CD4-positive, alpha-beta T cell treated with Interleukin-1 beta for 1 hour (primary cell): ENCODE measurements at regions not wholly inside any gene's neighbourhood (a gene's known extent, or its start where the extent isn't known, plus 50 kb on each side); places are given as distances from the start of the nearest gene placed in this dataset.

ENCODE experiments used
- DNase-seq, 2 donors: peaks; one replicate each; pipeline ENCODE4 v3.0.0-alpha.2; 2020 to 2022

DNA sequence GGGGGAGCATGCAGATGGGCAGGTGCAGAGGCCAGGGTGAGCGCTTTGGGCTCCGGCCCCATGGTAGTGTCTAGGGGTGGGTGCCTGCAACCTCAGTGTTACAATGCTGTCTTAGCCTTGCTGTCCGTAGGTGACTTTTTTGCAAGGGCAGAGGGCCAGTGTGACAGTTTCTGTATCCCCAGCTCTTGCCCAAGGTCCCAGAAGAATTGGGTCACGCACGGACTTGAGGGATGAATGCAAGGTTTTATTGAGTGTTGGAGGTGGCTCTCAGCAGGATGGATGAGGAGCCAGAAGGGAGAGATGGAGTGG is 492.5 kb downstream of the AGTPBP1 start:
- DNase-seq: no peak

DNA sequence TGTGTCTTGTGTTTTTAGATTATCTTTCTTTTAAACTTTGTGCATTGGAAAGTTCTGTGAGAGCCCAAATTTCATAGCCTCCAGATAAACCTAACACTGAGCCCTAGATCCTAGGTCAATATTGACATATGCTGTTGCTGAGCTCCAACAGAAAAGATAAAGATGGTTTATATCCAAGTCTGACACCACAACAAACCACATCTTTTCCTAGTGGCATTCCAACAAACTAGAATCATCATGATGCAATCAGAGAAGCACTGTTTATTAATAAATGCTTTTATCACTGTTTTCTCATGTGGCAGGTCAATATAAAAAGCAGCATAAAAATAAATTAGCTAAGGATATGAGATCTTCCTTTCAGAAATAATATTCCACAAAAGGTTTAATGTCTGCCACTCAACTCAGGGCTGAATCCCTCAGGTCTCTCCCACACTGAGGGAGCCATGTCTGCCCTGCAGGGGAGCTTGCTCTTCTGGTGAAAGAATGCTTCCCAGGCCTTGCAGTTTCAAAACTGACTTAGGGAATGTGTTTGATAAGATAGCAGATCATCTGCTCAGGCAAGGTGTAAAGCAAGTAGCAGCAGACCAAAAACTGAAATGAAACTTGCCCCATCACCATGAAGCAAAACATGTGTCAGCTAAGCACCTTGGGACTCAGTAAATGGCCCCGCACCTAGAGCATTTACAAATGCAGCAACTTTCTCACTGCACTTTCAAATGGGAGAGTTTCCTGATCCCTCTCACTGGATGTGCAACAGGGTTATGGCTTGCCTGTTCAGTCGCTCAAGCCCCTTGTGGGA is 493.0 kb downstream of the AGTPBP1 start:
- DNase-seq: no peak

DNA sequence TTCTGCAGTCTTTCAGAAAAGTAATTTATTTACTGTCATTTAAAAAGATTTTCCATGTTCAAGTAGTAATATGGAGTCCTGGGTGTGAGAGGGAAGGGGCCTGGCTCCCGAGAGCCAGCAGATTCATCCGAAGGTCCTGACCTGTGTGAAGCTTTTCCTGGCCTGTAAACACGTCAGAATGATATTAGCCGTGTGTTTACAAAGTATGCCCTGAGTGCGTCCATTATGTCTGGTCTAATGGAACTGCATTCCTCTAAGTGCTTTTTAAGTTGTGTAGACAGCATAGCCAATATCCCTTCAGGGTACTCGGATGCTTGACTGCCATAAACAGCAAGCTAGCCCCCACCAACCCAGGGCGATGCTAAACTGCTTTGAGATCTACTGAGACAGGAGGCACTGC is 495.2 kb downstream of the AGTPBP1 start:
- no peak for DNase-seq

DNA sequence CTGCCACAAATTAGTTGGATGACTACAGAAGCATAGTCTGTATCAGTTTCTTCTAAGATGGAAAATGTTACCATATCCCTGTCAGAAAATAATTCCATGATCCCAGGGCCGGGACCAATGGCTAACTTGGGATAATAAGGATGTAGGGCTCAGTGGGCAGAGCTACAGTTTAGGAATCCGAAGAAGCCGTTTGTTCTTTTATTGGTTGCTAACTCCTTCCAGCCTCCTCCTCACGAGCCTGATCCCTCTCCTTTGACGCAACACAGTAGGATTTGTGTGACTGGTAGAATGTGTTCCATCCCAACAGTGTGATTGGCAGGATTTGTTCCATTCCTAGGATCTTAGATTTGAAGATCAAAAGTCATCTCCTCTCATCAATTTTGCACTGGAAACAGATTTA is 496.9 kb downstream of the AGTPBP1 start:
- DNase-seq: no peak

DNA sequence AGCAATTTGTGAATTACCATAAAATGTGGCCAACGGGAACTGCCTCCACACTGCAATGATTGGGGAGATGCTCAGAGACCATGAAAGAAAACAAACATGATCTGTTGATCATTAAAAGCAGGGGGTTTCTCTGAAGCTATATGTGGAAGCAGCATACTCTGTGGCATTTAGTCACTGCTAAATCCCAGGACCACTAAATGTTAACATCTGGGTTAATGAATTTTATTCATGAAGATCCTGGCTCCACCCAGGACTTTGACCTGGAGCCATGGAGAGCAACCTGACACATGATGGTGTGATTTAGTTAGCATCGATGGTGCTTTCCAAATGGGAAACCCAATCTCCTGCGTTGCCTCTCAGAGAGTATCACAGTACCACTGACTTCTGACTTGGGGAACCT is 497.8 kb downstream of the AGTPBP1 start:
- no peak for DNase-seq

DNA sequence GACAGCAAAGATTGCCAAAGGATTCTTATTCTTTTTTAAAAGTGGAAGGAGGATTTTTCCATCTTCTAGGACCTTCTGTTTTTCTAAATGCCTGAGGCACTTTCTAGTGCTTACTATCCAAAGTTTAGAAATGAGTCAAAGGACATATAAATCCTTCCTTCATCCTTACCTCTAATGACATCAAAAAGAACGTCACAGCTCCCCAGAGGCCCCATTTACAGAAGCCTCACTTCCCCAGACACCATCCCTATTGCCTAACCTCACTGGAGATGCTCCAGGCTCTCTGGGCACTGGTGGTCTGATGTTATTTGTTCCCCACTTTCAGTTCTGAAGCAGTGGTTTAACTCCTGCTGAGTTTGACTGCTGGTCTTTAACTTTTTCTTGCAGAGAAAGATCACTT is 504.3 kb downstream of the AGTPBP1 start:
- DNase-seq: no peak

DNA sequence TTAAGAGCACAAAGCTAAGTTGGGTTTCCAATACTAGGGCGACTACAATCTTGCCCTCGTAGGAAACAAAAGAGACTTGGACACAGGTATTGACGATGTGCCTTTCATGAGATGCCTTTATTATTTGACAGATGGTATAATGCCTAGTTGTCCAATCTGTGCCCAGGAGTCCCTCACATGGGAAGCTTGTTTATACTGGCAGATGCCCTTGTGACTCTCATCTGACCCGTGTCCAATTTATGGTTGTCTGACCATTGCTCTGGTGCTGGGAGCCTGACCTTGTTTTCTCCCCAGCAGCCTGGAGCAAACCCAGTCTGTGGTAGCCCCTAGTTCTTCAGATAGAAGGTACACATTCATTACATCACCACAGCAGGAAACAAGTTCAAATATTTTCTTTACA is 511.7 kb downstream of the AGTPBP1 start:
- DNase-seq: no peak

DNA sequence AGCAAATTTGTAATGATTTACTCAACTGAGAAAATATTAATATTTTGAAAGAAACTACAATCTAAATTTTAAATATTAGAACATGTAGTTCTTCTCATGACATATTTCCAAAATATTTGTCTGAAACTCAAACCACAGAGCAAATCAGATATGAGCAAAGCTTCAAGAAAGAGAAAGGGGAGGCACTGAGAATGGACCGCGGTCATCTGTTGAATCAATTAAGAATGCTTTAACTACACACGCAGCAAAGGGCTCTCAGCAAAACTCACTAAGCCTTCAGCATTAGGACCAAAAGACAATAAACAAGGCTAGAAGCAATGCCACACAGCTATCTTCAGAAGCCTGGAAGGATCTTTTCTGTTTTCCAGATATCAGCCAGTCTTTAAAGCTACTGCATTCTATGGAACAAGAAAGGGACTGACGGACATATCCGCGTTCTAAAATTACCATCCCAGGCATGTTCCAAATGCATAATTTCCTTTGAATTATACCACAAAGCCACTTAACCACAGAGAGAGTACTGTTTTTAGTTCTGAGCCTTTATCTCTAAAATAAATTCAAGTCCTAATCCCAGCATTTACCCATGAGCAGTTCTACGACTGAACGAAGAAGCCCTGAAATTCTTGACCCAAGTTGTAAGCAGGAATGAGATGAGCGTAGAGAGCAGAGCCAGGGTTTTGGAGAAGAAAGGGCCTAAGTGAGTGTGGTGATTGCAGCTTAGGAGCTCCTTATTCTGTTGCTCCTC is 513.5 kb downstream of the AGTPBP1 start:
- no peak for DNase-seq

DNA sequence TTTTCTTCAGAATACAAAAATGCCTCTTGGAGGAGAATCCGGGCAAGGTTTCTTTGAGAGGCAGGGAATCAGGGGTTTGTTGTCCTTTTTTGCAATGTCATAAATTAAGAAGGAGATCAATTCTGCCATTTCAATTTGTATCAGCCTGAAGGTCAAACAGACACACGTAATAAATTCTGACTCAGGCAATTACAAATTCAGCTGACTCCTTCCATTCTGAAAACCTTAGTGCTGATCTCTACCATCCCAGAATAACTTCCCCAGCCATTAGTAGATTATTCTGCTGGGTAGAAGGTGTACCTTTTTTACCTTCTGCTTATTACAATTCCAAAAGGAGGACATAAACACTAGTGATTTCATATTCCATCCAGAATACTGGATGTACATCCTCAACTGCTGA is 516.6 kb downstream of the AGTPBP1 start:
- no peak for DNase-seq

DNA sequence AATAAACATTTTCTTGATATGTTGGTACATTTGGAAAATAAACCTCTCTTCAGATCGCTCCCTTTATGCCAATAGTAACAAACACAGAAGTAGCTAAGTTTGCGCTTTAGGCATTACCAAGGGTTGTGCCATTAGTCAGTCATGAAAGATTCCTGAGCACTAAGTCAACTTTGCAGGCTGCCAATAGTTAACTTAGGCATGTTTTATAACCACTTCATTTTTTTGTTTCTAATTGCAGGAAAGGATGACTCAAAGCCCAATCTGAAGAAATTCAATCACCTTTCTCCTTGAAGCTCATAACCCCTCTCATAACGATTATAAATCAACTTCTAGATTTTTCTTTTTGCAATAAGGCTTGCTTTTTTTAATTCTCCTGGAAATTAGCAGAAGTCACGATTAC is 517.0 kb downstream of the AGTPBP1 start:
- no peak for DNase-seq

DNA sequence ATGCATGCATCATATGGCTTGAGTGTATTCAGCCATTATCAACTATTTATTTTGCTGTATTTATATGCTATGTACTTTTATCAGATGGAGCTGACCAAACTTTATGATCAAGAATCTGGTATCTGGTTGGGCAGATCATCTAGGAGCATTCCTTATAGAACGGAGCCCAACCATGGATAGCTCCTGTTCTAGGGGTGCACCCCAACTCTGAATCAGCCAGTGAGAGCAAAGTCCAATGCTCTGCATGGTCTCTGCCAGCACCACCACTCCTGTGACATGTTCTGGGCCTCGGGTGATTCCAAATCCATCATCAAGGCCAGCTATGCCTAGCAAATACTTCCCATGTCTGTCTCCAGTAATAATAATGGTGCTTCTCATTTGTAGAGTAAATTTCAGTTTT is 517.5 kb downstream of the AGTPBP1 start:
- DNase-seq: no peak

DNA sequence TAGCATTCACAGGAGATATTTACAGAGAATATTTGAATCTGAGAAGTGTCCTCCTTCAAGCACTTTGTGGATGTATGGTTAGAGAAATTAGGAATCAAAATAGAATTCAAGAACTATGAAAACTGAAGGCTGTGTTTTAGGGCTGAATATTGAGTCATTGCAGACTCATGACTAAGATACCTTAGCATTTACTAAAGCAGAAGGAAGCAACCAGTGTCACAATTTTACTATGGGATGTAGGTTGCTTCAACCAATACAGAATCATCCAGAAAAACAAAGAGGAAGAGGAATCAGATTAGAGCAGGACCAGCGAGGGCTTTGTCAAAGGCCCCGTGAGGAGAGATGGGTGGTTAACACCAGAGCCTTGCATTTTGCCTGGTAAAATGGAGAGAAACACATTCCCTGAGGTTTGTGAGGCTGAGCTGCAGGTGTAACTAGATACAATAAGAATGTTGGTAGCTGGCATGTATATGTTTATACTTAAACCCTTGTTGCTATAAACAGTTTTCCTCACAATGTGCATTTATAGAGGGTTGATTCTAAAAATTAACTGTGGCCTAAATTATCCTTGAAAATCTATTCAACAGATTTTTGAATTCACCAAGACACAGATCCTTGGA is 518.1 kb downstream of the AGTPBP1 start:
- DNase-seq: no peak

DNA sequence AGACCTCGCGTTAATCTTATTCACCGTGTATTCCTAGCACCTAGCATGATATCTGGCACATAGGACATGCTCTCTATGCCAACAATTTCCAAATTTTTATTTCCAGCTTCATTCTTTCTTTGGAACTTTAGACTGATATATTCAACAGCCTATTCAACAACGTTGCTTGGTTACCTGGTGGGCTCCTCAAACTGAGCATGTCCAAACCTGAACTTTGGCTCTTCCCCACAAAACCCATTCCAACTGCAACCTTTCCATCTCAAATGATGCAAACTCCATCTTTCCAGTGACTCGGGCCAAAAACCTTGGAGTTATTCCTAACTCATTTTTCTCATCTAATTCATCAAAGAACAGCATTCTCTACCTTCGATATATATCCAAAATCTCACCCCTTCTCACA is 525.2 kb downstream of the AGTPBP1 start:
- no peak for DNase-seq

DNA sequence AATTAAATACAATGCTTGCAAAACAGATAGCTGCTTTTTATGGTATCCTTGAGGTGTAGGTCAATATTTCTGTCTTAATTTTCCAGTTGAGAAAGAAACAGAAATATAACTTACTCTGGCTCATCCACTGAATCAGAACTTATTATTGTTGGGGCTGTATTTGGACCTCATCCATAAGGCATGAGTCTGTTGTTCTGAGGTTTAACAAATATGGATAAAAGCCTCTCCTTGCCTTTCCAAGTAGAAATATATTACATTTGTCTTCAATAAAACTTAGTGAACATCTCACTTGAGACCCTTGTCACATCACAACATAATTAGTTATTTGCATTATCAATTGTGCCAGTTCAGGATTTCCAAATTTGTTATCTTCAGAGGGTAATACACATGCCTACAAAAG is 525.8 kb downstream of the AGTPBP1 start:
- no peak for DNase-seq

DNA sequence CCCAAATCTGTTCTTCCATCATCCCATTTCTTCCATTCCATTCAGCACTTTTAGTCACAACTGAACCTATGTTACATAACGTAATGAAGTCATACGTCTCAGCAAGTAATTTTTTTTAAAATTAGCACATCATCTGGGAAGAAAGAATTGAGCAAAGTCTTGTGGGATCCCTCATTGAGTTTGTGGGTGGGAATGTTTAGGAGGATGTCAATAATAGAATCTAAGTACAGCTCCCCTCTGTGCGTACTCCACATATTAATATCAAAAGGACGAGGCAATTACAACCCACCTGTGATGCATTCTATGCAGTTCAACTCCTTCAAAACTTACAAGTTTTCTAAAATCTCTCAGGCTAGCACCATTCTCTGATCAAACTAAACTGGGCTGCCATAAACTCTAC is 526.3 kb downstream of the AGTPBP1 start:
- no peak for DNase-seq

DNA sequence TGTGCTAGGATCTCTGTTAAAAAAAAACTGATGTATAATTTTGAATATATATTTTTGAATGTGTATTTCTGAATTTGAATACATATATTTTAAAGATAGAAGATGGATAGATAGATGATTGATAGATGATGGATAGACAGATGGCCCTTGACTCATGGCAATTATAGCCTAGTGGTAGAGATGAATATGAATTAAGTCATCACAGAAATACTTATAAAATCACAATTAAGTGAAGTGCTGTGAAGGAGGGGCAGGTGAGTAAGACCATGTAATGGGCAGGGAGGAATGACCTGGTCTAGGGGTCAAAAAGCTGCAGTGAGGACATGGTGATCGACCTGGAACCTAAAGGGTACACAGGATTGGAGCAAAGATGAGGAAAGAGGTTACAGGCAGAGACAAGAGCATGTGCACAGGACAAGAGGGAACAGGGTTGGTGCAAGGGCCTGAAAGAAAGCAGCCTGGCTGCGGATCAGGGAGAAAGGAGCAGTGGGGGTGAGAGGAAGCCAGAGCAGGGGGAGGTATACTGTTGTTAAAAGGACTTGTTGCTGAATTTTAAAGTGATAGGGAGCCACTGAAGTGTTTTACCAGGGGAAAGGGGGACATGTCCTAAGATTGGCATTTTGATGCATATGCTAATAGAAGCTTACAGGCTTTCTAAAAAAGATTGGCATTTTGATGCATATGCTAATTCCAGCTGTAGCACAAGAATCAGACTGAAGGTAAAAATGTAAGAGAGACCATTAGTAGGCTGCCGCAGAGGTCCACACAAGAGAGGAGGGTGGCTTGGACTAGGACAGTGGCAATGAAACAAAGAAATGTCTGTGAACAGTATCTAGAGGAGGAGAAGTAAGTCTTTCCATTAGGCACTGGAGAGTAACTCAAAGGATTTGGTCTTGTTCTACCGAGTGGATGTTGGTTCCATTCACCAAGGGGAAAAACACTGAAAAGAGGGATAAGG is 527.8 kb downstream of the AGTPBP1 start:
- no peak for DNase-seq

DNA sequence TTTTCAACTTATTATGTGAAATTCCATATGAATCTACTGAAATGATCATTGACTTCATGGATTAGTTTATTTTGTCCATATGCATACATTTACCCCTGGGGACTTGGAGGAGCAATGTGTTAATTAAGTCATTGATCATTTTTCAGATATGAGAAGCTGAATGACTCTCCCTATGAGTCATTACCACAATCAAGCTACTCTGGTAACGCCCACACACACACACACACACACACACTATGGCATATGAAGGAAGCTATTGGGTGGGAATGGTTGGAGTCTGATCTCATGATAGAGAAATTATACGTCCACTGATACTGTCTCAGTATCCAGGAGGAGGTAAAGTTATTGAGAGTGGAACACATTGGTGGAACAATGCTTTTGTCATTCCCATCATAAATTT is 528.9 kb downstream of the AGTPBP1 start:
- DNase-seq: no peak

DNA sequence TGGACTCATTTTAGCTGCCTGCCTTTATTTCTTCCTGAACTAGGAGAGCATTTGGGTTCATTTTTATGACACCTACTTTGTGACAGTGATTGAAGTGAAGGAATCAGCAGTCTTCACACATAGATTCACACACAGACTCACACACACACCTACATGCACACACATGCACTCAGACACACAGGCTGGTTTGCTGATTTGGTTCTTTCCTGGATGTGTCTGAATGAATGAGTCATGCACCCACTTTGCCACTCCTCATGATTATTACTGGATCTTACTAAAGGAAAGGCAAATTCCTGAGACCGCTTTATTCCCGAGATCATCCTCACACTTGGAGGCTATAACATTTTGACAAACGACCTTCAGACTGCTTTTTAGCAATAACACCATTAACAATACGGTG is 529.5 kb downstream of the AGTPBP1 start:
- DNase-seq: no peak

DNA sequence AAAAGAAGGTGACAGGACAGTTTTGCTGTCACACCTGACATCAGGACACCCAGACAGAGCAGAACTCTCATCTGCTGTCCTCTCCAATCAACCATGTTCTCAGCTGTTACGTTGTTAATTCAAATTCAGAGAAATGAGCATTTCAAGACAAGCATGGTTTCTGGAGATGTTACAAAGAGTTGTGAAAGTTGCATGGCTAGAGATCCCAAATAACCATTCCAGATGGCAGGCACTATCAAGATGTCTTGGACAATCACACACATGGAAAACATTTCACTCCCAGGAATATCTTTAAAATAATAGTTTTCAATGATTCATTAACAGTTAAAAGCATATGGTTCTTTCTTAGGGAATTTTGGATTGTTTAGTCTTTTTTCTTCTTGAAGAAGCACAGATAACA is 533.1 kb downstream of the AGTPBP1 start:
- no peak for DNase-seq

DNA sequence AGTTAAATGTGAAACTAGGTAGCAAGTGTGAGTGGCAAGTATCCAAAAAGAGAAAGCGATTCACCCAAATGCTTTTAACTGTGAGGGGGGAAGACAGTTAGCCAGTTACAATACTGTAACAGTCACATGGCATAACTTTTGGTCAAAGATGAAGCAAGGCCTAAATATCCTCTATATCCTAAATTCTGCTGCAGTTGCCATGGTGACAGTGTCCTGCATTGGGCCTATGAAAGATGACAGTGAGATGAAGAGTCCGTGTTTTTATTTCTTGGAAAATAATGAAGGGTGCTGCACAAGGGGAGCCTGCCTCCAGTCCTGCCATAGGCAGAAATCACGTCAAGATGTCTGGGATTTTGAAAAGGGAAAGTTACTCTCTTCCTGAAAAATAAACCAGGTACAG is 534.6 kb downstream of the NTRK2 start:
- DNase-seq: no peak

DNA sequence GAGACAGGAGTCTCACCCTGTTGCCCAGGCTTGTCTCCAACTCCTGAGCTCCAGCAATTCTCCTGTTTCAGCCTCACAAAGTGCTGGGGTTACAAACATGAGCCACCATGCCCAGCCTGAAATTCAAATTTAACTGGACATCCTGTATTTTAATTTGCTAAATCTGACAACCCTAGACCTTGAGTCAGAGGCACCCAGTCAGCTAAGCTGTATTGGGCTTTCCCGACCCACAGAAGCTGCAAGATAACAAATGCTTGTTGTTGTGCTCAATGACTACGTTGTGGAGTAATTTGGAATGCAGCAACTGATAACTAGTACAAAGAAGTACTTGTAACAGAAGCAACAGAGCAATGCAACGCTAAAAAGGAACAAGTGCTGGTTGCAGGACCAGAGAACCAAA is 533.1 kb downstream of the NTRK2 start:
- DNase-seq: no peak

DNA sequence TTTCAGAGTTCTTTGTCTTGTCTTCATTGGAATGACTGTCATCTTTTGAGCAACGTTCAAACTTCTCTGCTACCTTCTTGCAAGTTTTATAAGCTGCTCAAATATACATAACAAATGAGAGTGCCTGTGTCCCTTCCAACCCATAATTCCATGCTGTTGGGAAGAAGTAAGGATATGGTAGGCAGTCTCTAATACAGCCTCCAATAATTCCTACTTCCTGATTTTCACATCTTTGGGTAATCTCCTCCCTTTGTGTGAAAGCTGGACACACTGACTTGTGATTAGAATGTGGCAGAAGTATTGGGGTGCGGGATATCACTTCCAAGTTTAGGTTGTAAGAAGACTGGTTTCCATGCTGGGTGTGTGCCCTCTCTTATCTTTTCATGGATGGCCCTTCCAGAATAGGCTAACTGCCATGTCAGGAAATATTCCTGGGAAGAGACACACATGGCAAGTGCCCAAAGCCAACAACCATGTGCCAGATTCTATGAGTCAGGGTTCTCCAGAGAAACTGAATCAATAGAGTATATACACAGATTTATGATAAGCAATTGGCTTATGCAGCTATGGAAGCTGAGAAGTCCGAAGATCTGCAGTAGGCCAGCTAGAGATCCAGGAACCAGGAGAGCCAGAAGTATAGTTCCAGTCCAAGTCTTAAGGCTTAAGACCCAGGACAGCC is 531.3 kb downstream of the NTRK2 start:
- DNase-seq: no peak
